ENCODE measurements at regions not wholly inside any gene's neighbourhood (a gene's known extent, or its start where the extent isn't known, plus 50 kb on each side); places are given as distances from the start of the nearest gene placed in this dataset.

DNA sequence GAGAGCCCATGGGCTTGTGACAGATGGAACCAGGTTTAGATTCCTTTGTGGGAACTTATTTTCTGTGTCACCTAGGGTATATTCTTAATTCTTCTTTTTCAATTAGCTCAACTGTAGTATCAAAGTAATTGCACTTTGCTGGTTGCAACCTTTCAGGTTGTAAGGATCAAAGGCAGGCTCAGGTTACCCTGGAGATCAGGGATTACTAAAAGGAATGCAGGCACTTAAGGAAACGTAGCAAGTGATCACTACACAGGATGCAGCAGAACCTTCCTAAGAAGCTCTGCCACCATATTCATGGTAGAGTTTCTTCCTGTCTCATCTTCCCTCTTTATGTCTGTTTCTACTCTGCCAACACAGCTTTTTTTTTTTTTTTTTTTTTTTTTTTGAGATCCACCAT lies 133.2 kb upstream of the JAG1 start:
- no peak for DNase-seq

DNA sequence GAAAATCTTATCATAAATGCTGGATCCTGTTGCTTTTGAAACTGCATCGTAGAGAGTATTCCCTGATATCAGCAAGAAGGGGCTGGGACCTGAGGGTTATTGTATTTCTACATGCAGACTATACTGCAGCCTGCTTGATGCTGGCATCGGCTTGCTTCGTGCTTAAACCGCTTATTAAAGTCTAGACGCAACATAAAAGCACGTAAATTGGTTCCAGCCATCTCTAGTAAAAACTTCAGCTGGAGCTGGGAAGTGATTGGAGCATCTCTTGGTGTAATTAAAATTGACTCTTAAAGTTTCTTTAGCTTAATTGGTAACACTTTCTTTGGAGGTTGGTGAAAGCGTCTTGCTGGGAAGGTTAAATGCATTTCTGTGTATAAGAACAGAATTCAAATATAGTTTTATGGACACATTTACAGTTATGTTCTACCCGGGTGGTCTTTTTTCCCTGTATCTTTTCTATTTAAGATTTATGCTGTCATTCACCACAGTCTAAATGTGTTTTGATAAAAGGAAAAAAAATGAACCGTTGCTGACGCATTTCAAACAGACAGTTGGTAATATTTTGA lies 139.0 kb upstream of the JAG1 start:
- no peak for DNase-seq

DNA sequence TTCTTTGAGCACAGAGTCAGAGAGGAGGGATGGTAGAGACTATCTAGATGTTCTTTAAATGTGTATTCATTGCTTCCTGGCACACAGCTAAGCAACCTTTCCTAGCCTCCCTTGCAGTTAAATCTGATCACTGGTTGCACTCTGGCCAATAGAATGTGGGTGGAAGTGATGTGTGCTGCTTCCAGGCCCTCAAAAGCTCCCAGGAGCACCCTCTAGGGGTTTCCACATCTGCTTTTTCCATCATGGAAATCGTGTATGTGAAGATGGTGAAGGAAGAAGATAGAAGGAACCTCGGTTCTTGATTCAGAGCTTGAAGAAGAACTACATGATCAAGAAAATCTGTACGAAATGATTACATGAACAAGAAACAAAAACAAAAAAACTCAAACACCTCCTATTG lies 149.8 kb upstream of the JAG1 start:
- DNase-seq = no peak

DNA sequence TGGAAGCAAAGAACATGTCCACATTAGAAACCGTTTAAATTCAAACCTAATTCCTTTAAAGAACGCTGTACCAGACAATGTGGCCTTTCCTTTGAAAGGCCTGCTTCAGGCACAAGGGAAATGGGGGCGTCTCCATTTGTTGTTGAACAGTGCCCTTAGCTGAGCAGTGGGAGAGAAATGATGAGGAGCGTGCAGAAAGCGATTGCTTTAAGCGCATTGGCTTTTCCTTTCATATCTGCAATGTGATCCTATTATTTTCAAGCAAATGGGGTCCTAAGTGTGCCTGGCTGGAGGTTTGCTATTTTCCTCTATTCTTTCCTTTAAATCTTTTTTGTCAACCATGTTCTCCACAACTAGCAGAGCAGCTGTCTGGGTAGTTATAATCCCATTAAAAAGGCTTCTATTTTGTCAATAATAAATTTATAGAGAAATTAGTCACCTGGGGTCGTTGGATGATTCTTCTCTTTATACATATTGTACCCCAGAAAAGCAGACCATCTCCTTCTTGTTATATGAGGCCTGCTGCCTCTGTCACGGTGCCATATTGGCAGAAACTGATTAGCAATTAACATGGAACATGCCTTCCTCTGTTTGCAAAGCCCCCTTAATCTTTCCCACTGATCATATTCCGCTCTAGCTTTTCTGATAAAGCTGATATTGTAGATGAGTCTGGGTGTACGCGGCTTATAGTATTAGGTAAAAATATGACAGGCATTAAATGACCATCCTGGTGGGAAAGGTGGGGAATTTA lies 151.1 kb upstream of the JAG1 start:
- no peak for DNase-seq

DNA sequence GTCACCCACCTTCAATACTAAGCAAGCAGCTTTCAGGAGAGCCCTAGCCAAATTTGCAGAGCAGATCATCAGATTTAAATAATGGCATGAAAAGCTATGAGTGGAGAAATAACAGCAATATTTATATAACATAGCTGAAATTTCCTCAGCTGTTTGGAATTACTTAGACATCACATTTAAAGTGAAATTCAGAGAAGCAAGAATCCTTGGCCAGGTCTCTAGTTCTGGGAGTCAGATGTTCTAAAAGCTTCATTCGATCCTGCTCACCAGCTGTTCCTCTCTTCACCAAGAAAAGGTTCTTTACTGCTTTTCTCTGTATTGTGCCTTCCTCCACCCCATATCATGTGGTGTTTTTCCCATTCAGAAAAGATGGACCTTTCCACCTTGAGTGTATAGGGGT lies 152.3 kb upstream of the JAG1 start:
- no peak for DNase-seq

DNA sequence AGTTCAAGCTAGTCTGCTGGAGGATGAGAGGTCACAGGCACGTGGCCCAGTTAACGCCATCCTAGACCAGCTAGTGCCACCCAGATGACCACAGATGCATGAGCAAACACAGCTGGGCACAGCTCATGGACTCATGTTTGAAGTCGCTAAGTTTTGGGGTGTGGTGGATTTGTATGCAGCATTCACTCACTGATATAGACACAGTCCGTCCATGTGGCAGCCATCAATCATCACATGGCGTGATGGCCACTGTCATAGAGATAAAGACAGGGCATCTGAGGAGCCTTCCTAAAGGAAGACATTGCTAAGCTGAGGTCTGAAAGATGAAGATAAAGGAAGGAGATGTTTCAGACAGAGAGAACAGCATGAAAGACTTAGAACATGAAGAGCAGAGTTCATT lies 154.4 kb upstream of the JAG1 start:
- no peak for DNase-seq

DNA sequence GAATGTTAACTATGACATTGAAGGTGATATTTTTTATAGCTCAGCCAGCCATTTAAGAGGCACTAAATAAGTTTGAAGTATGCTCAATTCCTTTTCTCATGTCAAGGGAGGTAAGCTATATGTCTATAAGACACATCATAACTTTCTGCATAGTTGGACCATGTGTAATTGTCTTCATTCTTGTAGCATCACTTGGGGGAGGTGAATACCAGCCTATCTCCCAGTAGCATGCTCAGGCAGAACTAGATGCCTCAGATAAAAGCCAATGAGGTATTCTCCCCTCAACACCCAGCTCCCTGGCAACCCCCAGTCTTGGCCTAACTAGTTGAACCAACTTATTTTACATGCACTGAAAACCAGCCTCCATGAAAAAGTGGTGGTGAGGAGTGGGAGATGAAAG lies 158.3 kb upstream of the JAG1 start:
- DNase-seq = no peak

DNA sequence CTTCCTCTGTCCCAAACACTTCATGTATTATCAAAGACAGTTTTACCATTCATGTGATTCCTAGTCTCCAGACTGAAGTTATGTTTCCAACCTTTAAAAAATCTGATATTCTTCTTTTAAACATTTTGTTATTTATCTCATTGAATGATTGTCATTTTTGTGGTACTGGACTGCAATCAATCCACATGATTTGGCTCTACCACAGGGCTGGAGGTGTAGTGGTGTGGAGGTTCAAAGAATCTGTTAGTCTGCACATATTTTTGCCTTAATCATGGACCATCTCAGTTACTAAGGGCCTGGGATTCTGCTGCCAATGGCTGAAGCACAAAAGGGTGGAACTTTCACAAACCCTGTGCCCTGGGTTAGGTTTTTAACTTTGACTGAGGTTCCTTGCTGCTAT lies 164.1 kb upstream of the JAG1 start:
- DNase-seq = no peak

DNA sequence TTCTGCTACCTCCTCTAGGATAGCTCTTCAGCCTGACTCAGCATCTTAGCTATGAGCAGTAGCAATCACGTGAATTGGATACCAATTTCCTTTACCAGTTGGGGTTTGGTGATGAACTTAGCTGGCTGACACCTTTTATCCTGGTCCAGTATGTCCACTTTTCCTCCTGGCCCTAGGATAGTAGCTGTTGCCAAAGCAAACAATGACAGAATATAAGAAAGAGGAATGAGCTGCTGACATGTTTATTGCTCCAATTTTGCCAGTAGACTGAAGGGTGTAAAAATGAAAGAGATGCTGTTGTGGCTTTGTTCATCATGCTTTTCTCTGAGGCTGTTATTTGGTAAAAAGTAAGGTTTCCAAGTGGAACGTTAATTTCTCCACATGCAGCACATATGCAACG lies 168.3 kb upstream of the JAG1 start:
- no peak for DNase-seq

DNA sequence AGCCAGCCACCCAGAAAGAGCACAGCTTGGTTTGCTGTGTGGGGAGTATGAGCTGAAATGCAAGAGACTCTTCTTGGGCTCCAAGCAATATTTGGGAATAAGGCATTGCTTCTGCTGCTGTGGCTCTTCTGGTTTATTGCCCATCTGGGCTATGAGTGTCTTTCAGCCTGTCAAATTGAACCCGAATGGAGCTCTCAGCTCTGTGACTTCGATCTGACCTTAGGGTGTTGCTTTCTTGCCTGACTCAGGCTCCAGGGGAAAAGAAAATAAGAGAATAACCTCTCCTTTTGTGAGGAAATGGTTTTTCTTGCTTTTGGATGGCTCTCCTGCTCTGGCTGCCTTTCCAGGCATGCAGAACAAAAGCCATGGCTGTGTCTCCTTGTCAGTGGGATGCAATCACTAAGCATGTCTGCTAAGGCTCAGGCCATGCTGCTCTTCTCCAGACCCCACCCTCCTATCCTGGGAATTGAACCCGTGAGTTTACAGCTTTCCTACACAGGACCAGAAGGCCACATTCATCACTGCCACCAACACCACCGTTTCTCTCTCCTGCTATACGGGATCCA lies 169.4 kb upstream of the JAG1 start:
- no peak for DNase-seq

DNA sequence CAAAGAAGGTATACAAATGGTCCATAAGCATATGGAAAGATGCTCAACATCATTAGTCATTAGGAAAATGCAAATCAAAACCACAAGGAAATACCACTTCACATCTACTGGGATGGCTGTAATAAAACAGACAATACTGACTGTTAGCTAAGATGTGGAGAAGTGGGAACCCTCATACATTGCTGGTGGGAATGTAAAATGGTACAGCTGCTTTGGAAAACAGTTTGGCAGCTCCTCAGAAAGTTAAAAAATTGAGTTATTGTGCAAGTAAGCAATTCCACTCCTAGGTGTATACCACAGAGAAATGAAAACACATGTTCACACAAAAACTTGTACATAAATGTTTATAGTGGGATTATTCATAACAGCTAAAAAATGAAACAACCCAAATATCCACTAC lies 173.0 kb upstream of the JAG1 start:
- no peak for DNase-seq

DNA sequence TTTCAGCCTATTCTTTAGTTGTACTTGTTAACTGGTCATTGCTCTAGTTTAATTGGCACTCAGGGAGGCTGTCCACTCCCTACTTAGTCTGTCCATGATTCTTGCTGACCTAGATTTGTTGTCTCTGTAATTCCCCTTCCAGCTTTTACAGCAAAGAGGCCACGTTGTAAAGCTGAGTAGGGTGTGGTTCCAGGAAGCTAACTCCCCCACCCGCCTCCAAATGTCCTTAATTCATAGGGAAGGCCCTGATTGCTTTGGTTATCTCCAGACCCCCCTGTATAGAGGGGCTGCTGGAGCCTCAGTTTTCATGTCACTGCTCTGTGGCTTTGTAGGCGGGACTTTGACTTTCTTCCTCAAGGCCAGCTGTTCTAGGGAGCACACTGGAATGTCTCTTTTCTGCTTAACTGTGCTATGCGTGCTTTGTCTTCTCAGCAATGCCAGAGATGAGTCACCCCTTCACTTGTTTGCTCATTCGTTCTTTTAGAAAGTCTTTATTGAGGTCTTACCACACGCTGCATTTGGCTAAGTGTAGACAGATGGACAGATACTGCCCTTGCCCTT lies 175.1 kb upstream of the JAG1 start:
- DNase-seq = no peak

DNA sequence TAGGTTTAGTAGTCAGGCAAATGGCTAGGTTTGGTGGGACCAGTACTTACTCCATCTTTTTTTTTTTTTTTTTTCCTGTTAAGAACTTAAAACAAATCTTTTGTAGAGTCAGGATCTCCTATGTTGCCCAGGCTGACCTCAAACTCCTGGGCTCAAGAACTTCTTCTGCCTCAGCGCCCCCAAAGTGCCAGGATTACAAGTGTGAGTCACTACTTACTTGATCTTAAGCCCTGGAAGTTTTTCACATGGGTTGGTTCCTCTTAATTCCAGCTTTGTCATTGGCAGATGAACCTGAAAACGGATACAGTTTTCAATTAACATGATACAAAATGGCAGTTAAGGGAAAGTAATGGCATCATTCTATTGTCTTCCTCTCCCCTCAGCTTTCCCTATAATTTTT lies 179.4 kb upstream of the JAG1 start:
- DNase-seq = no peak

DNA sequence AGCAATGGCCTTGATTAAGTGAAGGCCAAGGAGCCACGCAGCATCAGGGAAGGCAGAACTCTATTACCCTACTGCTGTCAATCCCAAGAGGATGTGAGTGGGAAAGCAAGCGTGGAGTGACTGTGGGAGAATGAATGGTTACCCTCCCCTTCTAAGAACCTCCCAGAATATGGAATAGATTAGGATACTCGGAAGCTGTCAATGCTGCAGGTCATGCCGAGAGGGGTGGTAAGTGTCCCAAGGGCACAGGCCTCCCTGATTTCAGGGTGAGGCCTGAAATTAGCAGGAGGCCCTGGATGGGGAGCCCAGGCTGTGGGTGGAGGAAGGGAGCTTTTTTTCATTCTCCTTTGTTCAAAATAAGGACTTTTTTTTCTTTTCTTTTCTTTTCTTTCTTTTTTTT lies 179.9 kb upstream of the JAG1 start:
- no peak for DNase-seq

DNA sequence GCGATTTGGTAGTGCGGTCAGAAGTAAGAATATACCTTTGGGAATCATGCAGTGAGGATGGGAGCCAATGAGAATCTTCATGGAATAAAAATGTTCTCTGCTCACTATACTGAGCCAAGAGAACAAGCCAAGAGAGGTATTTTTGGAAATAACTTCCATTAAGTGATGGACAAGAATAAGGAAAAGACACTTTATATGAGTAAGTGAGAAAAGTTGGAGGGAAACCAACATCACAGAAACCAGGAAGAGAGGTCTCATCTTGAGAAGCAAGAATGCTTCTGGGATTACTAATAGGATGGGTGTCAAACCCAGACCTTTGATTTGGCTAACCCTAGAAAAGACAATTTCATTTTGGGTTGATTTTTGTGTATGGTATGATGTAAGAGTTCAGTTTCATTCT lies 181.2 kb upstream of the JAG1 start:
- DNase-seq = no peak

DNA sequence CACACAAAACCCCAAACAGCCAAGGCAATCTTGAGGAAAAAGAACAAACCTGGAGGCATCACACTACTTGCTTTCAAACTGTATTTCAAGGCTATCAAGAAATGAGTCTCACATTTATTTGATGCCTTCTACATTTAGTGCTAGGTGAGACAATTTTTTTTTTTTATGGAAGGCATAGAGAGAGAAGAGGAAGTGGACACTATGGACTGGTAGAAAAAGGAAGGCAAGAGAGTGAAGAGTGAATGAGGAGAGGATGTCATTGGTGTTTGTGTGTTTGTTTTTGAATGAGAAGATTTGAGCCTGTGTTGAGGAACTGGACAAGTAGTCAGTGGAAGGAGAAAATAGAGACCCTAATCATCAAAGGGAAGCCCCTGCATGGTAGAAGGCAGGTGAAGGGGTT lies 182.0 kb upstream of the JAG1 start:
- DNase-seq = no peak

DNA sequence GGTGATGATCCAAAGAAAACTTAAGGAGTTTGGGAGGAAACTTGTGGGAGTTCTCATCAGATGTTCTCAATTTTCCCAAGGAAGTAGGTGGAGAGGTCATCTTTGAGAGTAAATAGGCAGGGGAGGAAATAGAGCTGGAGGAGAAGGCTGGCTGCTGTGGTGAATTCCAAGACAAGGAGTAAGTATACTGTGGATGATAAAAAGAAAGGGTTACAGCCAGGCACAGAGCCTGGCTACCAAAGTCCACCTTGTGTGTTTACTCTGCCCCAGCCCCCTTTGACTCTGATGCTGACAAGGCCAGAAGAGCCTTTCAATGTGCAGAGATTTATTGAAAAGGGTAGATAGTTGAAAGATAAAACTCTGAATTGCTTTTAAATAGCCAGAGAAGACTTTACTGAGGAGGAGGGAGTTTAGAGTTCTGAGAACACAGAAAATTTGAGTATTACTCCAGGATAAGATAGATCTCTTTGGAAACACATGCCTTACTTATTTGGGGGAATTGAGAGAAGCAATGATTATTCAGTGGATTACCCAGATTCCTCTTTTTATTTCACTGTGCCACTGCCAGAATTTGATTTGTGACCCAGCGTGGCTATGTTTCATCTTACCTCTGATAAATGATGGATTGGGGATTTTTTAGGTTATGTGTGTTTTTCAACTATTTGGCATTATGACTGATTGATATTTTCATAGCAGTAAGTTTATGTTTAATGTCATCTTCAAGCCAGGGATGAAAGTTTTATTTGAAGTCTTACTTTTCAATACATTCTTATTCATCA lies 182.6 kb upstream of the JAG1 start:
- no peak for DNase-seq

DNA sequence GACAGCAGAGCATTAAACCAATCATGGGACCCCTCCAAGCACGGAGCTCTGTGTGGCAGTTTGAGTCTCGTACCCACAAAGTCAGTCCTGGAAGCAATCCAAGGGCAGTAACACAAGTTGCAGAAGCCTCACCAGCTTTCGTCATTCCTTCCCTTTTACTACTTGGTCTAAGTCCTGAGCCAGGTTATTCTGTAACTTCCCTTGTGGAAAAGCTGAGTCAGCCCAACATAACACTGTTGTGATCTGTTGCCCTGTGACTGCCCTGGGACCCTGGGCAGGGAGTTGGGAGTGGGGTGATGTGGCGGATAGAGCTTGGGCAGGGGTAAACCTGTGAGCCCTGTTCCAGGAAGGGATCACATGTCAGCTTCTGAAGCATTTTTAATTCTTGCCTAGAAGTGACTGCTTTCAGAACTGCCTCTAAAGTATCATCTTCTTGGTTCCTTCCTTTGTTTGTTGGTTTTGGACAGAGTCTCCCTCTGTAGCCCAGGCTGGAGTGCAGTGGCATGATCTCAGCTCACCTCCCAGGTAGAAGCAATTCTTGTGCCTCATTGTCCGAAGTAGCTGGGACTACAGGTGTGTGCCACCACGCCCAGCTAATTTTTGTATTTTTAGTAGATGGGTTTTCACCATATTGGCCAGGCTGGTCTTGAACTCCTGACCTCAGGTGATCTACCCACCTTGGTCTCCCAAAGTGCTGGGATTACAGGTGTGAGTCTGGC lies 183.7 kb upstream of the JAG1 start:
- DNase-seq = peak; percentile 83 to 84

DNA sequence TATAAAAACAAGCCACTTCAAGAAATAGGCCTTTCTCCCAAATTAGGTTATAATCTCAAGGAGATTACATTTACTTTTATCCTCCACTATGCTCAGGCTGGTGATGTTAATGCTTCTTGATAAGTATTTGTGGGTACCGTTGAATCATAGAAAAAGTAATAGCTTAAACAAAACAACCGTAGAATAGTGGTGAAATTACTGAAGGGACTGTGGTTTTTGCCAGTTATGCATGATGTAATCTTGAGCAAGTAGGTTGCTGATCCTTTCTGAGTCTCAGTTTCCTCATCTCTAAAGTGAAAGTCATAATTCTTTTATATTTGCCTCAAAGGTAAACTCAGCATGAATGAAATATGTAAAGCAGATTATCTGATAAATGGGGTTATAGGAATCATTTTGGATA lies 187.3 kb upstream of the JAG1 start:
- DNase-seq = no peak

DNA sequence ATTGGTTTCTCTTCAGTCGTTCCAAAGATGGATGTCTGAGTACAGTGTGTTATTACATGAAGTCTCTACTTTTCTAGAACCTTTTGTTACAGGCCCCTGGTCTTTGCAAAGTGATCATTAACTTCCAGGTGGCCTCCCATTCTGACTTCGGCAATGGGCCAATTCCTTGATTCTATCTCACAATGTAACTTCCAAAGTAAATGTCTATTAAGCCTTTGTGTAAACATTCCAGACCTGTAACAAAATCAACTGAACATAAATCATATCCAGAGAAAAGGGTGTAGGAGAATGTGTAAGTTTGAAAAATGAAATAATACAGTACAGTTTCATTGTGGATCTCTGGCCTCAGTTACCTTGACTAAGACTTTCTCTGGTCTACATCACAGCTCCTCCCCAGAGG lies 187.8 kb upstream of the JAG1 start:
- no peak for DNase-seq

DNA sequence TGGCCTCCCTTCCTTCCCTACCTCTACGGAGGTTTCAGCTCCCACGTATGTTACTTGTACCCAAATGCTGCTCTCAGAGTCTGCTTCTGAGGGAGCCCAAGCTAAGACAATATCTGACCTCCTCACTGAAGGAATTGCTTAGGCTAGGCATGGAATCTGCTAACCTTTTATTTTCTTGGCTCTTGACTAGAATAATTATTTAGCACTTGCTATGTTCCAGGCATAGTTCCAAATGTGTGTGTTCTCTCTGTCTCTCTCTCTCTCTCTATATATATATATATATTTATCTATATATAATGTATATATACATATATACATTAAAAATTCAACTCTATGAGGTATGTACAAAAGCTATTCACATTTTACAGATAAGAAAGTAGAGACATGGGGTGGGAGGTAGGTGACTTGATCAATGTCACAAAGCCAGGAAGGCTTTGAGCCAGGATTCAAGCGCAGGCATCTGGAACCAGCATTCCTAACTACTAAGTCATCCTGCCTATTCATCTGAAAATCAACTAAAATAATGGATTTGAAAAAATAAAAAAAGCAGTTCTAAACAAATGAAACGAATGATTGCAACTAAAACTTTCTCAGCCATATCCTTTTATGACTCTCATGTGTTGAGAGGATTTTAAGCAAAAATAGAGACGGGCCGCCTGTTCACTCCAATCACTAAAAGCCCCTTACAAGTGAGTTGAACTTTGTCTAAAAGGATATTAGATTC lies 189.7 kb upstream of the JAG1 start:
- DNase-seq = no peak

DNA sequence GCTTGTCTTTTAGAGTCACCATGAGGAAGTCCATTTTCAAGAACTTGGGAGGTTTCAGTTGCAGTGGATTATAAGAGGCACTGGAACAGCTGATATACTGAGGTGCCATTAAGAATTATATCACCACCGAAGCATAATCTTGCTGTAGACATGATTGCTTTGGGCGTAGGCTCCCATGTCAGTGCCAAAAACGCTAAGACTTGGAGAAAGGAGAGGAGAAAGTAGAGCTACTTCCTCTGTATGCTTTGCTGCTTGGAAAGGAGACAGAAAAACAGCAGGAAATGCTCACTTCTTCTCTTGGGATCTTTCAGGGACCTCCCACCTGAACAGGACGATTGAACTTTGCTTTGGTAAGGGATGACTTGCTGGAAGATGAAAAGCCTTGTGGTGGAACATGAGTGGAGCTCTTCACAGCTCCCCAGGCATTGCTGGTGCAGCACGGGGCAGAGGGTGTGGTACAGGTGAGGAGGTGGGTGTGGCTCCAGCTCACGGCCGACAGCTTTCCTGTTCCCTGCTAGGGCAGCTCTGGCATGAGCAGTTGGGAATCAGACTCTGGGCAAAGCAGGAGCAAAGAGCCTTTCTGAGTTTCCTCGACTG lies 190.4 kb upstream of the JAG1 start:
- no peak for DNase-seq
